ENCODE measurements at regions not wholly inside any gene's neighbourhood (a gene's known extent, or its start where the extent isn't known, plus 50 kb on each side); places are given as distances from the start of the nearest gene placed in this dataset.

DNA sequence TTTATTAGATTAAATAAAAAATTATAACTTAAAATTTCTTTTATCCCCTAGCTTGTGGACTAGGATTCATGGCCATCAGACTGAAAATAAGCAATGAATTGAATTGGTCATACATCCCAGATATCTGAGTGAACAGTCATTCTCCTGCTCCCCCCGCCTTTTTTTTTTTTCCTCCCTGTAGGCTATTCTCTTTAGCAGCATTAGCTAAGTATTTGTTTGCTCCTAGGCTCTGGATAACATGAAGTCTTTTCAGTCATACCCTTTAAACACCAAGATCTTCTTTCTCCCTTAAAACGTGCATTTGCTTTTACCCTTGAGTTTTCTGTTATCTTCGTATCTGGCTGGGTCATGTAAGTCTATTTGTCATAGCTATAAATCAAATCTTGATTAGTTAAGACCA is 866.7 kb upstream of the SPRY2 start:
- TF ChIP-seq, protein P1, sequence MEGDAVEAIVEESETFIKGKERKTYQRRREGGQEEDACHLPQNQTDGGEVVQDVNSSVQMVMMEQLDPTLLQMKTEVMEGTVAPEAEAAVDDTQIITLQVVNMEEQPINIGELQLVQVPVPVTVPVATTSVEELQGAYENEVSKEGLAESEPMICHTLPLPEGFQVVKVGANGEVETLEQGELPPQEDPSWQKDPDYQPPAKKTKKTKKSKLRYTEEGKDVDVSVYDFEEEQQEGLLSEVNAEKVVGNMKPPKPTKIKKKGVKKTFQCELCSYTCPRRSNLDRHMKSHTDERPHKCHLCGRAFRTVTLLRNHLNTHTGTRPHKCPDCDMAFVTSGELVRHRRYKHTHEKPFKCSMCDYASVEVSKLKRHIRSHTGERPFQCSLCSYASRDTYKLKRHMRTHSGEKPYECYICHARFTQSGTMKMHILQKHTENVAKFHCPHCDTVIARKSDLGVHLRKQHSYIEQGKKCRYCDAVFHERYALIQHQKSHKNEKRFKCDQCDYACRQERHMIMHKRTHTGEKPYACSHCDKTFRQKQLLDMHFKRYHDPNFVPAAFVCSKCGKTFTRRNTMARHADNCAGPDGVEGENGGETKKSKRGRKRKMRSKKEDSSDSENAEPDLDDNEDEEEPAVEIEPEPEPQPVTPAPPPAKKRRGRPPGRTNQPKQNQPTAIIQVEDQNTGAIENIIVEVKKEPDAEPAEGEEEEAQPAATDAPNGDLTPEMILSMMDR (IDR thresholded peaks at IDR 0.05; ENCODE audit: poor library complexity): no peak
- TF ChIP-seq EZH2phosphoT487 (IDR thresholded peaks at IDR 0.05; ENCODE audit: low read depth, severe bottlenecking, unreplicated experiment): no peak
- no peak for TF ChIP-seq EZH2 (IDR thresholded peaks at IDR 0.05; ENCODE audit: borderline replicate concordance)

Data from hepatocyte (in vitro differentiated cells).